ENCODE measurements at regions not wholly inside any gene's neighbourhood (a gene's known extent, or its start where the extent isn't known, plus 50 kb on each side); places are given as distances from the start of the nearest gene placed in this dataset.

- TF ChIP-seq CTCF (conservative IDR thresholded peaks at IDR 0.05; ENCODE audit: low read depth, low read length) (no peak), EZH2 (IDR thresholded peaks at IDR 0.05; ENCODE audit: borderline replicate concordance, low read depth, low read length, poor library complexity, severe bottlenecking) (no peak)
These were observed 492.7 kb downstream of the IRS1 start for GRCh38 chr2:226306969-226307368.

Measured in A673 (cell line).